ENCODE measurements at regions not wholly inside any gene's neighbourhood (a gene's known extent, or its start where the extent isn't known, plus 50 kb on each side); places are given as distances from the start of the nearest gene placed in this dataset.

DNA sequence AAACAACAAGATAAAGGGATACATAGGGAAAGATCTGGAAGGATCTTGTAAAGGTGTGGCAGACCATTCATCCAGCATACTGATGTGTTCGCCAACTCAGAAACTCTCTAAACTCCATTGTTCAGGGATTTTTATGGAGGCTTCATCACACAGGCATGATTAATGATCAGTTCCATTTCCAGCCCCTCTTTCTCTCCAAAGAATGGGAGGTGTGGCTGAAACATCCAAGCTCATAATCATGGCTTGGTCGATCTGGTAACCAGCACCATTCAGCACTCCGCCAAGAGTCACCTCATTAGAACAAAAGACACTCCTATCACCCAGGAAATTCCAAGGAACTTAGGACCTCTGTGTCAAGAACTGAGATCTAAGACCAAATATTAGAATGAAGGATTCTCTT lies 180.6 kb upstream of the RNPC3 start:
- Mint-ChIP-seq H3K27me3 (ENCODE audit: low read depth, poor library complexity) (peaks cover 5% of the 10 kb centered on the region), H3K36me3 (ENCODE audit: low read depth) (no peaks in the 10 kb centered on the region)

GRCh38 chr1:103341377-103341880 lies 184.1 kb upstream of the RNPC3 start:
- Mint-ChIP-seq H3K9me3 (no peaks in the 10 kb centered on the region), H3K27ac (no peak overlapping the region), H3K36me3 (ENCODE audit: low read depth) (no peaks in the 10 kb centered on the region), H3K4me3 (no peak overlapping the region), H3K27me3 (ENCODE audit: low read depth, poor library complexity) (peaks cover 5% of the 10 kb centered on the region), H3K4me1 (no peaks in the 10 kb centered on the region)
- TF ChIP-seq CTCF (IDR thresholded peaks at IDR 0.05) = no peak
- DNase-seq = no peak

More for the DNA sequence above, 180.6 kb upstream of the RNPC3 start:
- no peak for TF ChIP-seq CTCF (IDR thresholded peaks at IDR 0.05)
- Mint-ChIP-seq H3K27ac (no peak overlapping the region), H3K4me1 (no peaks in the 10 kb centered on the region), H3K9me3 (no peaks in the 10 kb centered on the region), H3K4me3 (no peak overlapping the region)
- no peak for DNase-seq

DNA sequence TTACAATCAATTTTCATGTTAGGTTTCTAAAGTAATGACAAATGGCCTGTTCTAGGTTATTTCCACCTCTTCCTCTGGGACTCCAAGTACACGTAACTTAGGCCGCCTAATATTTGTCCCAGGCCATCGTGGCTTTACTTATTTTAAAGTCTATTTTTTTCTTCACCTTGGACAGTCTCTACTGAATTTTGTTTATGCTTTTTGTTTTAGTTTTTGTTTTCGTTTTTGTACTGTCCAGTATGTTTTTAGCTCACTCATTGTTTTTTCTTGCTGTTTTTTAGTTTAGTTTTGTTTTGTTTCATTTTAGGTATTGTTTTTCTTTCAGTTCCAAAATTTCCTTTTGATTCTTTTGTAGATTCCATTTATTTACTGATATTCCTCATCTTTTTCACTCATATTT lies 187.7 kb upstream of the RNPC3 start:
- DNase-seq = no peak
- peaks cover 5% of the 10 kb centered on the region for H3K27me3 Mint-ChIP-seq (ENCODE audit: low read depth, poor library complexity)
- no peaks in the 10 kb centered on the region for H3K9me3 Mint-ChIP-seq
- H3K4me1 Mint-ChIP-seq = no peaks in the 10 kb centered on the region
- H3K36me3 Mint-ChIP-seq (ENCODE audit: low read depth) = no peaks in the 10 kb centered on the region
- no peak for TF ChIP-seq CTCF (IDR thresholded peaks at IDR 0.05)
- H3K4me3 Mint-ChIP-seq = no peak overlapping the region
- H3K27ac Mint-ChIP-seq = peak overlapping the region; percentile 4

DNA sequence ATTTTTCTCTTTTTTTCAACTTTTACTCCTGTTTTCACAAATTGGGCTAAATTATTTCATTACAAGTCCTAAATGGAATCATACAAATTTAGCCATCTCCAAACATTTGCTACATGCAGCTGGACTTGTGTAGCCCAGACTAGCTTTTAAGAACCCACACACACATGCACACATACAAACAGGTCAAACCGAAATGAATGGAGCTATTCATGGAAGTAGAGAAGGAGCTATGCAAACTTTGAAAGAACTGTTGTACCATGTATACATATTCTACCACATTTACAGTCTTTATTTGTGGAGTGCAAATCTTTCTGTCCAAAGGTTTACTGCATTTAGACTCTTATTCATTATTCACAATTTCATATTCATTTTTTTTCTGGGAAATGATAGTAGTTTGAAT lies 189.1 kb upstream of the RNPC3 start:
- no peaks in the 10 kb centered on the region for H3K27me3 Mint-ChIP-seq (ENCODE audit: low read depth, poor library complexity)
- H3K9me3 Mint-ChIP-seq = no peaks in the 10 kb centered on the region
- H3K4me3 Mint-ChIP-seq = no peak overlapping the region
- no peaks in the 10 kb centered on the region for H3K36me3 Mint-ChIP-seq (ENCODE audit: low read depth)
- no peaks in the 10 kb centered on the region for H3K4me1 Mint-ChIP-seq
- TF ChIP-seq CTCF (IDR thresholded peaks at IDR 0.05) = no peak
- no peak overlapping the region for H3K27ac Mint-ChIP-seq
- no peak for DNase-seq

- no peak for DNase-seq
- Mint-ChIP-seq H3K4me1 (no peaks in the 10 kb centered on the region), H3K9me3 (no peaks in the 10 kb centered on the region), H3K4me3 (no peak overlapping the region), H3K27me3 (ENCODE audit: low read depth, poor library complexity) (no peaks in the 10 kb centered on the region), H3K27ac (no peak overlapping the region), H3K36me3 (ENCODE audit: low read depth) (no peaks in the 10 kb centered on the region)
- no peak for TF ChIP-seq CTCF (IDR thresholded peaks at IDR 0.05)
Observed at GRCh38 chr1:103333141-103333540, 192.4 kb upstream of the RNPC3 start.

DNA sequence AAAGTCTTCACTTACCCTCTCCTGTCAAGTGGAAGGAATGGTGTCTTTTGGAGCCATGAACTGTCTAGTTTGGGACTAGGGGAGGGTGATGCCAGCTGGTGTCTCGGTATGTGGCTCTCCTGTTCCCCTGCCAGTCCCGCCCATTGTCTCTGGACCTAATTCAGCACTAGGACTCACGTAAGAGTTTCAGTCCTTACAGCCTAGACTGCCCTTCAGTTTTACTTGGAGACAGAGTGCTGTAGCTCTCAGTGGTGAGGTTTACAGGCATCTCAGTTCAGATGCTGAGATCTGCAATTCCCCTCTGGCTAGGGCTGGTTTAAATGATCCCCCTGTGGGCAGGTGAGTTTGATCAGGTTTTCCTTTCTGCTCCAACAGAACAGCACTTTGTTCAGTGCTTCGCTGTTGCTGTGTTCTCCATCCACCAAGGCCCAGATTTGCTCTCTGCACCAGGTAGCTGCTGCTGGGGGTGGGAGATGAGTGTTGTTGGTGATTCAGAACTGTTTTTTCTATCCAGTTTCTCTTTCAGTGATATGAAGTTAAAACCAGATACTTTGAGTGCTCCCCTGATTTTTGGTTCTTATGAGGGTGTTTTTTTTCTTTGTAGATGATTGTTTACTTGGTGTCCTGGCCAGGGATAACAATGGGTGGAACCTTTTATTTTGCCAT lies 198.3 kb upstream of the RNPC3 start:
- Mint-ChIP-seq H3K4me1 (no peaks in the 10 kb centered on the region), H3K36me3 (ENCODE audit: low read depth) (no peaks in the 10 kb centered on the region), H3K27ac (no peak overlapping the region), H3K9me3 (peaks cover 15% of the 10 kb centered on the region), H3K27me3 (ENCODE audit: low read depth, poor library complexity) (no peaks in the 10 kb centered on the region), H3K4me3 (no peak overlapping the region)
- DNase-seq = no peak
- TF ChIP-seq CTCF (IDR thresholded peaks at IDR 0.05) = no peak

All from nephron progenitor cell (in vitro differentiated cells).